KMS-11 (cell line): ENCODE measurements at regions not wholly inside any gene's neighbourhood (a gene's known extent, or its start where the extent isn't known, plus 50 kb on each side); places are given as distances from the start of the nearest gene placed in this dataset.

Source experiments
- H2AFZ ChIP-seq: fragments of 200-600 bp; sonication (generic); 2 replicates; pipeline ENCODE4 v1.6.1; 2016; ENCODE audit warnings: antibody characterized with exemption, mixed run types, low read depth
- H3K27ac ChIP-seq: fragments of 200-600 bp; sonication (generic); 2 replicates; pipeline ENCODE4 v1.6.1; 2016; ENCODE audit warnings: mild to moderate bottlenecking, mixed run types
- H3K27me3 ChIP-seq: fragments of 200-600 bp; sonication (generic); 2 replicates; pipeline ENCODE4 v1.6.1; 2017; ENCODE audit warnings: mild to moderate bottlenecking, low read depth, mixed run types, moderate library complexity; ENCODE audit not compliant: insufficient read depth
- H3K36me3 ChIP-seq: fragments of 200-600 bp; sonication (generic); 2 replicates; pipeline ENCODE4 v1.6.1; 2017; ENCODE audit warnings: mild to moderate bottlenecking, mixed run types; ENCODE audit not compliant: insufficient read depth
- H3K4me1 ChIP-seq: fragments of 200-600 bp; sonication (generic); 2 replicates; pipeline ENCODE4 v1.6.1; 2016; ENCODE audit warnings: mild to moderate bottlenecking, low read depth, mixed run types; ENCODE audit not compliant: poor library complexity, severe bottlenecking
- H3K4me2 ChIP-seq: fragments of 200-600 bp; sonication (generic); 2 replicates; pipeline ENCODE4 v1.7.0; 2016; ENCODE audit warnings: mild to moderate bottlenecking, mixed run types
- H3K4me3 ChIP-seq: fragments of 200-600 bp; sonication (generic); IDR thresholded peaks from 2 replicates; pipeline ENCODE4 v1.6.1; 2017; ENCODE audit warnings: low read depth, low read length, mixed read lengths; ENCODE audit not compliant: insufficient read depth
- H3K79me2 ChIP-seq: fragments of 200-600 bp; sonication (generic); 2 replicates; pipeline ENCODE4 v1.6.1; 2016; ENCODE audit warnings: low read depth, mixed run types; ENCODE audit not compliant: insufficient read depth
- H3K9ac ChIP-seq: fragments of 200-600 bp; sonication (generic); 2 replicates; pipeline ENCODE4 v1.6.1; 2016; ENCODE audit warnings: mild to moderate bottlenecking, mixed run types
- H4K20me1 ChIP-seq: fragments of 200-600 bp; sonication (generic); 2 replicates; pipeline ENCODE4 v1.6.1; 2016; ENCODE audit warnings: mild to moderate bottlenecking, mixed run types; ENCODE audit not compliant: insufficient read depth
- CTCF ChIP-seq: fragments of 200-600 bp; sonication (generic); conservative IDR thresholded peaks from 2 replicates; pipeline ENCODE4 v1.6.1; 2017; ENCODE audit warnings: low read depth, mild to moderate bottlenecking, antibody characterized with exemption, low read length, moderate library complexity, mixed read lengths

- Histone ChIP-seq H3K27me3 (no peaks in the 10 kb centered on the region), H4K20me1 (no peaks in the 10 kb centered on the region), H3K4me2 (no peak overlapping the region), H3K79me2 (no peaks in the 10 kb centered on the region), H3K9ac (no peak overlapping the region), H3K4me1 (no peaks in the 10 kb centered on the region), H2AFZ (no peak overlapping the region), H3K27ac (no peak overlapping the region), H3K36me3 (no peaks in the 10 kb centered on the region), H3K4me3 (no peak overlapping the region)
- TF ChIP-seq CTCF = no peak
Measured at GRCh38 chr2:57776916-57777315, 269.7 kb upstream of the VRK2 start.

GRCh38 chr2:57782587-57782986 is 264.0 kb upstream of the VRK2 start:
- Histone ChIP-seq H2AFZ (no peak overlapping the region), H3K4me2 (no peak overlapping the region), H3K79me2 (no peaks in the 10 kb centered on the region), H3K27ac (no peak overlapping the region), H3K36me3 (no peaks in the 10 kb centered on the region), H3K4me1 (no peaks in the 10 kb centered on the region), H3K4me3 (no peak overlapping the region), H3K27me3 (no peaks in the 10 kb centered on the region), H4K20me1 (no peaks in the 10 kb centered on the region), H3K9ac (no peak overlapping the region)
- TF ChIP-seq CTCF = no peak

- H3K36me3 ChIP-seq = no peaks in the 10 kb centered on the region
- TF ChIP-seq CTCF = no peak
Measured at GRCh38 chr2:57793310-57793709, 253.3 kb upstream of the VRK2 start.

GRCh38 chr2:57796527-57796926 is 250.1 kb upstream of the VRK2 start:
- no peaks in the 10 kb centered on the region for H4K20me1 ChIP-seq
- no peak overlapping the region for H3K4me3 ChIP-seq
- no peak overlapping the region for H3K4me2 ChIP-seq
- no peak overlapping the region for H3K27ac ChIP-seq
- H3K79me2 ChIP-seq = no peaks in the 10 kb centered on the region
- H3K4me1 ChIP-seq = no peaks in the 10 kb centered on the region
- no peak overlapping the region for H2AFZ ChIP-seq
- H3K9ac ChIP-seq = no peak overlapping the region
- no peaks in the 10 kb centered on the region for H3K27me3 ChIP-seq
- H3K36me3 ChIP-seq = no peaks in the 10 kb centered on the region
- no peak for TF ChIP-seq CTCF

More at GRCh38 chr2:57793310-57793709, 253.3 kb upstream of the VRK2 start:
- Histone ChIP-seq H3K4me2 (no peak overlapping the region), H2AFZ (no peak overlapping the region), H3K4me3 (no peak overlapping the region), H3K27ac (no peak overlapping the region), H3K4me1 (no peaks in the 10 kb centered on the region), H3K27me3 (no peaks in the 10 kb centered on the region), H3K79me2 (no peaks in the 10 kb centered on the region), H3K9ac (no peak overlapping the region), H4K20me1 (no peaks in the 10 kb centered on the region)
